ENCODE measurements at regions not wholly inside any gene's neighbourhood (a gene's known extent, or its start where the extent isn't known, plus 50 kb on each side); places are given as distances from the start of the nearest gene placed in this dataset.
"Not testable (repeated sequence)": the region's sequence is repeated elsewhere in the genome, so short reads cannot be mapped to it uniquely, and the experiment has no call there.

DNA sequence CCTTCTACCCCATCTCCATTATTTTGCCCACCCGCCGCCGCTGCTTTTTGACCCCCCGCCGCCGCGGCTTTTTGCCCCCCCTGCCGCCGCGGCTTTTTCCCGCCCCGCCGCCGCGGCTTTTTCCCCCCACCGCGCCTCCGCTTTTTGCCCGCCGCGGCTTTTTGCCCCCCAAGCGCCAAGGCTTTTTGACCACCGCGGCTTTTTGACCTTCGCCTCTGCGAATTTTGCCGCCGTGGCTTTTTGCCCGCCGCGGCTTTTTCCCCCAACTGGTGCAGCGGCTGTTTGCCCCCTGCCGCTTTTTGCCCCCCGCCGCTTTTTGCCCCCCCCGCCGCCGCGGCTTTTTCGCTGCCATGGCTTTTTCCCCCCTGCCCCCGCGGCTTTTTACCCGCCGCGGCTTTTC is 137.5 kb upstream of the TP53TG3D start:
- TF ChIP-seq, protein P1, sequence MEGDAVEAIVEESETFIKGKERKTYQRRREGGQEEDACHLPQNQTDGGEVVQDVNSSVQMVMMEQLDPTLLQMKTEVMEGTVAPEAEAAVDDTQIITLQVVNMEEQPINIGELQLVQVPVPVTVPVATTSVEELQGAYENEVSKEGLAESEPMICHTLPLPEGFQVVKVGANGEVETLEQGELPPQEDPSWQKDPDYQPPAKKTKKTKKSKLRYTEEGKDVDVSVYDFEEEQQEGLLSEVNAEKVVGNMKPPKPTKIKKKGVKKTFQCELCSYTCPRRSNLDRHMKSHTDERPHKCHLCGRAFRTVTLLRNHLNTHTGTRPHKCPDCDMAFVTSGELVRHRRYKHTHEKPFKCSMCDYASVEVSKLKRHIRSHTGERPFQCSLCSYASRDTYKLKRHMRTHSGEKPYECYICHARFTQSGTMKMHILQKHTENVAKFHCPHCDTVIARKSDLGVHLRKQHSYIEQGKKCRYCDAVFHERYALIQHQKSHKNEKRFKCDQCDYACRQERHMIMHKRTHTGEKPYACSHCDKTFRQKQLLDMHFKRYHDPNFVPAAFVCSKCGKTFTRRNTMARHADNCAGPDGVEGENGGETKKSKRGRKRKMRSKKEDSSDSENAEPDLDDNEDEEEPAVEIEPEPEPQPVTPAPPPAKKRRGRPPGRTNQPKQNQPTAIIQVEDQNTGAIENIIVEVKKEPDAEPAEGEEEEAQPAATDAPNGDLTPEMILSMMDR (IDR thresholded peaks at IDR 0.05; ENCODE audit: low read depth, low read length, missing input control), result not testable (repeated sequence)
- not testable (repeated sequence) for TF ChIP-seq HNF4A (conservative IDR thresholded peaks at IDR 0.05); EGR1 (IDR thresholded peaks at IDR 0.05; ENCODE audit: low read depth in 2 of 2); TAF1 (conservative IDR thresholded peaks at IDR 0.05); FOXA1 (IDR thresholded peaks at IDR 0.05)
- TF ChIP-seq, protein P2, sequence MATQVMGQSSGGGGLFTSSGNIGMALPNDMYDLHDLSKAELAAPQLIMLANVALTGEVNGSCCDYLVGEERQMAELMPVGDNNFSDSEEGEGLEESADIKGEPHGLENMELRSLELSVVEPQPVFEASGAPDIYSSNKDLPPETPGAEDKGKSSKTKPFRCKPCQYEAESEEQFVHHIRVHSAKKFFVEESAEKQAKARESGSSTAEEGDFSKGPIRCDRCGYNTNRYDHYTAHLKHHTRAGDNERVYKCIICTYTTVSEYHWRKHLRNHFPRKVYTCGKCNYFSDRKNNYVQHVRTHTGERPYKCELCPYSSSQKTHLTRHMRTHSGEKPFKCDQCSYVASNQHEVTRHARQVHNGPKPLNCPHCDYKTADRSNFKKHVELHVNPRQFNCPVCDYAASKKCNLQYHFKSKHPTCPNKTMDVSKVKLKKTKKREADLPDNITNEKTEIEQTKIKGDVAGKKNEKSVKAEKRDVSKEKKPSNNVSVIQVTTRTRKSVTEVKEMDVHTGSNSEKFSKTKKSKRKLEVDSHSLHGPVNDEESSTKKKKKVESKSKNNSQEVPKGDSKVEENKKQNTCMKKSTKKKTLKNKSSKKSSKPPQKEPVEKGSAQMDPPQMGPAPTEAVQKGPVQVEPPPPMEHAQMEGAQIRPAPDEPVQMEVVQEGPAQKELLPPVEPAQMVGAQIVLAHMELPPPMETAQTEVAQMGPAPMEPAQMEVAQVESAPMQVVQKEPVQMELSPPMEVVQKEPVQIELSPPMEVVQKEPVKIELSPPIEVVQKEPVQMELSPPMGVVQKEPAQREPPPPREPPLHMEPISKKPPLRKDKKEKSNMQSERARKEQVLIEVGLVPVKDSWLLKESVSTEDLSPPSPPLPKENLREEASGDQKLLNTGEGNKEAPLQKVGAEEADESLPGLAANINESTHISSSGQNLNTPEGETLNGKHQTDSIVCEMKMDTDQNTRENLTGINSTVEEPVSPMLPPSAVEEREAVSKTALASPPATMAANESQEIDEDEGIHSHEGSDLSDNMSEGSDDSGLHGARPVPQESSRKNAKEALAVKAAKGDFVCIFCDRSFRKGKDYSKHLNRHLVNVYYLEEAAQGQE (IDR thresholded peaks at IDR 0.05), result not testable (repeated sequence)

Measured in liver (tissue), 3 donors.